HUDEP-2 (cell line): ENCODE measurements at regions not wholly inside any gene's neighbourhood (a gene's known extent, or its start where the extent isn't known, plus 50 kb on each side); places are given as distances from the start of the nearest gene placed in this dataset.
"Not testable (repeated sequence)": the region's sequence is repeated elsewhere in the genome, so short reads cannot be mapped to it uniquely, and the experiment has no call there.

Experiments
- DNase-seq, 76 experiments: peaks; one replicate each; lab custom pipeline; 2025; ENCODE audit not compliant: unreplicated experiment in 76 of 76; lab: John Stamatoyannopoulos, UW

GRCh38 chr1:234851450-234852438 is 241.8 kb upstream of the IRF2BP2 start:
- DNase-seq: no peak

GRCh38 chr1:234849832-234850231 is 239.9 kb upstream of the IRF2BP2 start:
- DNase-seq: no peak

- DNase-seq: no peak
Observed at GRCh38 chr1:234848972-234849649, 239.1 kb upstream of the IRF2BP2 start.

- not testable (repeated sequence) for DNase-seq
Observed at GRCh38 chr1:234846813-234847212, 236.8 kb upstream of the IRF2BP2 start.

- no peak for DNase-seq
Observed at GRCh38 chr1:234845836-234846235, 235.9 kb upstream of the IRF2BP2 start.

- DNase-seq: no peak
Observed at GRCh38 chr1:234845097-234845660, 235.2 kb upstream of the IRF2BP2 start.

GRCh38 chr1:234844479-234845031 is 234.6 kb upstream of the IRF2BP2 start:
- DNase-seq: no peak

GRCh38 chr1:234843946-234844345 is 234.0 kb upstream of the IRF2BP2 start:
- no peak for DNase-seq

GRCh38 chr1:234842726-234843641 is 233.0 kb upstream of the IRF2BP2 start:
- peak in 67 of 76 experiments; percentile 8 to 78 (median 46) for DNase-seq

GRCh38 chr1:234841710-234842231 is 231.8 kb upstream of the IRF2BP2 start:
- DNase-seq: no peak

- no peak for DNase-seq
Observed at GRCh38 chr1:234841281-234841680, 231.3 kb upstream of the IRF2BP2 start.

GRCh38 chr1:234840843-234841242 is 230.9 kb upstream of the IRF2BP2 start:
- peak in 3 of 76 experiments; percentile 5 to 21 (median 7) for DNase-seq

GRCh38 chr1:234840253-234840652 is 230.3 kb upstream of the IRF2BP2 start:
- DNase-seq: no peak

GRCh38 chr1:234839663-234840062 is 229.7 kb upstream of the IRF2BP2 start:
- DNase-seq: peak in 1 of 76 experiments; percentile 6

- no peak for DNase-seq
Observed at GRCh38 chr1:234838820-234839219, 228.8 kb upstream of the IRF2BP2 start.

- DNase-seq: no peak
Observed at GRCh38 chr1:234838182-234838581, 228.2 kb upstream of the IRF2BP2 start.

- no peak for DNase-seq
Observed at GRCh38 chr1:234837713-234838112, 227.7 kb upstream of the IRF2BP2 start.

GRCh38 chr1:234836776-234837357 is 226.9 kb upstream of the IRF2BP2 start:
- no peak for DNase-seq

GRCh38 chr1:234836045-234836681 is 226.2 kb upstream of the IRF2BP2 start:
- DNase-seq: no peak
